KMS-11 (cell line): ENCODE measurements at regions not wholly inside any gene's neighbourhood (a gene's known extent, or its start where the extent isn't known, plus 50 kb on each side); places are given as distances from the start of the nearest gene placed in this dataset.

ENCODE experiments used
- H2AFZ ChIP-seq: fragments of 200-600 bp; sonication (generic); 2 replicates; pipeline ENCODE4 v1.6.1; 2016; ENCODE audit warnings: antibody characterized with exemption, mixed run types, low read depth
- H3K27ac ChIP-seq: fragments of 200-600 bp; sonication (generic); 2 replicates; pipeline ENCODE4 v1.6.1; 2016; ENCODE audit warnings: mild to moderate bottlenecking, mixed run types
- H3K27me3 ChIP-seq: fragments of 200-600 bp; sonication (generic); 2 replicates; pipeline ENCODE4 v1.6.1; 2017; ENCODE audit warnings: mild to moderate bottlenecking, low read depth, mixed run types, moderate library complexity; ENCODE audit not compliant: insufficient read depth
- H3K36me3 ChIP-seq: fragments of 200-600 bp; sonication (generic); 2 replicates; pipeline ENCODE4 v1.6.1; 2017; ENCODE audit warnings: mild to moderate bottlenecking, mixed run types; ENCODE audit not compliant: insufficient read depth
- H3K4me1 ChIP-seq: fragments of 200-600 bp; sonication (generic); 2 replicates; pipeline ENCODE4 v1.6.1; 2016; ENCODE audit warnings: mild to moderate bottlenecking, low read depth, mixed run types; ENCODE audit not compliant: poor library complexity, severe bottlenecking
- H3K4me2 ChIP-seq: fragments of 200-600 bp; sonication (generic); 2 replicates; pipeline ENCODE4 v1.7.0; 2016; ENCODE audit warnings: mild to moderate bottlenecking, mixed run types
- H3K4me3 ChIP-seq: fragments of 200-600 bp; sonication (generic); IDR thresholded peaks from 2 replicates; pipeline ENCODE4 v1.6.1; 2017; ENCODE audit warnings: low read depth, low read length, mixed read lengths; ENCODE audit not compliant: insufficient read depth
- H3K79me2 ChIP-seq: fragments of 200-600 bp; sonication (generic); 2 replicates; pipeline ENCODE4 v1.6.1; 2016; ENCODE audit warnings: low read depth, mixed run types; ENCODE audit not compliant: insufficient read depth
- H3K9ac ChIP-seq: fragments of 200-600 bp; sonication (generic); 2 replicates; pipeline ENCODE4 v1.6.1; 2016; ENCODE audit warnings: mild to moderate bottlenecking, mixed run types
- H4K20me1 ChIP-seq: fragments of 200-600 bp; sonication (generic); 2 replicates; pipeline ENCODE4 v1.6.1; 2016; ENCODE audit warnings: mild to moderate bottlenecking, mixed run types; ENCODE audit not compliant: insufficient read depth
- TF ChIP-seq, protein P1 (sequence below): fragments of 200-600 bp; sonication (generic); conservative IDR thresholded peaks from 2 replicates; pipeline ENCODE4 v1.6.1; 2017; ENCODE audit warnings: low read depth, mild to moderate bottlenecking, antibody characterized with exemption, low read length, moderate library complexity, mixed read lengths

GRCh38 chr11:59283311-59283710 lies 70.6 kb upstream of the MPEG1 start:
- no peak overlapping the region for H3K4me2 ChIP-seq

GRCh38 chr11:59281177-59281576 lies 68.5 kb upstream of the MPEG1 start:
- Histone ChIP-seq H3K4me2 (no peak overlapping the region), H3K27me3 (no peaks in the 10 kb centered on the region), H3K27ac (no peak overlapping the region), H3K4me3 (no peak overlapping the region), H2AFZ (no peak overlapping the region), H3K79me2 (no peaks in the 10 kb centered on the region), H3K4me1 (no peaks in the 10 kb centered on the region), H4K20me1 (no peaks in the 10 kb centered on the region), H3K9ac (no peak overlapping the region), H3K36me3 (no peaks in the 10 kb centered on the region)
- TF ChIP-seq, protein P1, sequence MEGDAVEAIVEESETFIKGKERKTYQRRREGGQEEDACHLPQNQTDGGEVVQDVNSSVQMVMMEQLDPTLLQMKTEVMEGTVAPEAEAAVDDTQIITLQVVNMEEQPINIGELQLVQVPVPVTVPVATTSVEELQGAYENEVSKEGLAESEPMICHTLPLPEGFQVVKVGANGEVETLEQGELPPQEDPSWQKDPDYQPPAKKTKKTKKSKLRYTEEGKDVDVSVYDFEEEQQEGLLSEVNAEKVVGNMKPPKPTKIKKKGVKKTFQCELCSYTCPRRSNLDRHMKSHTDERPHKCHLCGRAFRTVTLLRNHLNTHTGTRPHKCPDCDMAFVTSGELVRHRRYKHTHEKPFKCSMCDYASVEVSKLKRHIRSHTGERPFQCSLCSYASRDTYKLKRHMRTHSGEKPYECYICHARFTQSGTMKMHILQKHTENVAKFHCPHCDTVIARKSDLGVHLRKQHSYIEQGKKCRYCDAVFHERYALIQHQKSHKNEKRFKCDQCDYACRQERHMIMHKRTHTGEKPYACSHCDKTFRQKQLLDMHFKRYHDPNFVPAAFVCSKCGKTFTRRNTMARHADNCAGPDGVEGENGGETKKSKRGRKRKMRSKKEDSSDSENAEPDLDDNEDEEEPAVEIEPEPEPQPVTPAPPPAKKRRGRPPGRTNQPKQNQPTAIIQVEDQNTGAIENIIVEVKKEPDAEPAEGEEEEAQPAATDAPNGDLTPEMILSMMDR: no peak

More at GRCh38 chr11:59283311-59283710, 70.6 kb upstream of the MPEG1 start:
- H3K36me3 ChIP-seq: no peaks in the 10 kb centered on the region
- H3K4me3 ChIP-seq: no peak overlapping the region
- H4K20me1 ChIP-seq: no peaks in the 10 kb centered on the region
- no peaks in the 10 kb centered on the region for H3K79me2 ChIP-seq
- H3K27me3 ChIP-seq: no peaks in the 10 kb centered on the region
- H3K27ac ChIP-seq: no peak overlapping the region
- TF ChIP-seq, protein P1: no peak
- H3K4me1 ChIP-seq: no peaks in the 10 kb centered on the region
- no peak overlapping the region for H2AFZ ChIP-seq
- H3K9ac ChIP-seq: no peak overlapping the region

- H2AFZ ChIP-seq: no peak overlapping the region
- H3K27ac ChIP-seq: no peak overlapping the region
- H3K4me2 ChIP-seq: no peak overlapping the region
Observed at GRCh38 chr11:59273373-59273841, 60.7 kb upstream of the MPEG1 start.

GRCh38 chr11:59272771-59273372 lies 60.1 kb upstream of the MPEG1 start:
- Histone ChIP-seq H3K79me2 (no peaks in the 10 kb centered on the region), H4K20me1 (no peaks in the 10 kb centered on the region), H3K27me3 (no peaks in the 10 kb centered on the region), H3K9ac (no peak overlapping the region), H3K4me3 (no peak overlapping the region), H3K27ac (no peak overlapping the region), H3K4me1 (no peaks in the 10 kb centered on the region), H3K36me3 (no peaks in the 10 kb centered on the region), H2AFZ (no peak overlapping the region), H3K4me2 (no peak overlapping the region)
- TF ChIP-seq, protein P1: no peak

More at GRCh38 chr11:59273373-59273841, 60.7 kb upstream of the MPEG1 start:
- TF ChIP-seq, protein P1: no peak
- Histone ChIP-seq H3K79me2 (no peaks in the 10 kb centered on the region), H4K20me1 (no peaks in the 10 kb centered on the region), H3K9ac (no peak overlapping the region), H3K27me3 (no peaks in the 10 kb centered on the region), H3K36me3 (no peaks in the 10 kb centered on the region), H3K4me3 (no peak overlapping the region), H3K4me1 (no peaks in the 10 kb centered on the region)
